ENCODE measurements at regions not wholly inside any gene's neighbourhood (a gene's known extent, or its start where the extent isn't known, plus 50 kb on each side); places are given as distances from the start of the nearest gene placed in this dataset.
A peak's percentile ranks its signal among the peaks of the same experiment; 100 is the strongest.

DNA sequence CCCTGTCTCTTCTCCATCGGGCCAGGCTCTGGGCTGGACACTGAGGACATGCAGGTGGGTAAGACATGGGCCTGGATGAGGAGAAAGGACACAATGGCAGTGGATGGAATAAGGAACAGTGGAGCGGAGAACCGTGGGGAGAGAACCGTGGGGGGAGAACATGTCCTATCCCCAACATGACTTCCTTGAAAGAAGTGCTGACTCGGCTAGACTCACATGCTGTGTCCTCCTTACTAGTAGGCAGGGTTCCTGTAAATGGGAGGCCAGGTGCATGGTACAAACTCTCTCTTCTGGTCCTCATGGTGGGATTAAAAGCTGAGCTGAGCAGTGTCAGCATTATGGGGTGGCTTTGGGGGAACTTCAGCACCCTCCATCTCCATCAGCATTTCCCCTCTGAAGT lies 137.4 kb upstream of the CSF3R start:
- TF ChIP-seq, protein P1, sequence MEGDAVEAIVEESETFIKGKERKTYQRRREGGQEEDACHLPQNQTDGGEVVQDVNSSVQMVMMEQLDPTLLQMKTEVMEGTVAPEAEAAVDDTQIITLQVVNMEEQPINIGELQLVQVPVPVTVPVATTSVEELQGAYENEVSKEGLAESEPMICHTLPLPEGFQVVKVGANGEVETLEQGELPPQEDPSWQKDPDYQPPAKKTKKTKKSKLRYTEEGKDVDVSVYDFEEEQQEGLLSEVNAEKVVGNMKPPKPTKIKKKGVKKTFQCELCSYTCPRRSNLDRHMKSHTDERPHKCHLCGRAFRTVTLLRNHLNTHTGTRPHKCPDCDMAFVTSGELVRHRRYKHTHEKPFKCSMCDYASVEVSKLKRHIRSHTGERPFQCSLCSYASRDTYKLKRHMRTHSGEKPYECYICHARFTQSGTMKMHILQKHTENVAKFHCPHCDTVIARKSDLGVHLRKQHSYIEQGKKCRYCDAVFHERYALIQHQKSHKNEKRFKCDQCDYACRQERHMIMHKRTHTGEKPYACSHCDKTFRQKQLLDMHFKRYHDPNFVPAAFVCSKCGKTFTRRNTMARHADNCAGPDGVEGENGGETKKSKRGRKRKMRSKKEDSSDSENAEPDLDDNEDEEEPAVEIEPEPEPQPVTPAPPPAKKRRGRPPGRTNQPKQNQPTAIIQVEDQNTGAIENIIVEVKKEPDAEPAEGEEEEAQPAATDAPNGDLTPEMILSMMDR (conservative IDR thresholded peaks at IDR 0.05; ENCODE audit: low read depth, low read length), result no peak
- TF ChIP-seq POLR2A (IDR thresholded peaks at IDR 0.05; ENCODE audit: low read depth, low read length) (no peak), CHD1 (IDR thresholded peaks at IDR 0.05; ENCODE audit: low read depth, low read length) (no peak), BHLHE40 (IDR thresholded peaks at IDR 0.05; ENCODE audit: low read depth, low read length) (no peak), SMC3 (IDR thresholded peaks at IDR 0.05; ENCODE audit: low read depth, low read length) (no peak), CEBPB (IDR thresholded peaks at IDR 0.05; ENCODE audit: low read depth, low read length) (no peak), MAFK (IDR thresholded peaks at IDR 0.05; ENCODE audit: low read depth, low read length) (peak; percentile 94), NFE2L2 (IDR thresholded peaks at IDR 0.05; ENCODE audit: low read depth, low read length) (no peak)

All from IMR-90 (cell line).